SK-N-SH (cell line): ENCODE measurements at regions not wholly inside any gene's neighbourhood (a gene's known extent, or its start where the extent isn't known, plus 50 kb on each side); places are given as distances from the start of the nearest gene placed in this dataset.

ENCODE experiments used
- CTCF ChIA-PET: fragments of 300-600, 350-600 bp; formaldehyde crosslinking; extraction: SDS; loops from one replicate; lab custom pipeline; 2021; lab: Yijun Ruan, JAX
- POLR2A ChIA-PET: fragments of 350-600 bp; sonication (Branson Sonifier 250); formaldehyde crosslinking; extraction: SDS; loops from one replicate; lab custom pipeline; 2020; ENCODE audit warnings: antibody characterized with exemption, inconsistent platforms; lab: Yijun Ruan, JAX
- DNase-seq: peaks from one replicate; pipeline ENCODE4 v3.0.0; 2012
- H2AFZ ChIP-seq: fragments of 200-600 bp; sonication (generic); 2 replicates; pipeline ENCODE4 v1.8.1; 2016; ENCODE audit warnings: antibody characterized with exemption, mild to moderate bottlenecking, low read depth
- H3F3A ChIP-seq: fragments of 200-600 bp; sonication (generic); replicated peaks from 2 replicates; pipeline ENCODE3; 2016; ENCODE audit warnings: antibody characterized with exemption, mild to moderate bottlenecking; ENCODE audit not compliant: insufficient read depth
- H3K27ac ChIP-seq, 2 experiments: fragments of 200-500 bp in 1 of 2; fragments of 200-600 bp in 1 of 2; sonication (Bioruptor generic) in 1 of 2; sonication (generic), shearing (Covaris generic) in 1 of 2; 2 replicates each; pipeline versions ENCODE4 v1.5.1 to v1.6.1; 2014 to 2016; ENCODE audit warnings: low read depth in 2 of 2, inconsistent platforms in 1 of 2, low read length in 1 of 2, mild to moderate bottlenecking in 1 of 2, mixed read lengths in 1 of 2
- H3K27me3 ChIP-seq: fragments of 200-600 bp; sonication (generic), shearing (Covaris generic); 2 replicates; pipeline ENCODE4 v1.6.1; 2016; ENCODE audit warnings: mixed run types; ENCODE audit not compliant: insufficient read depth
- H3K36me3 ChIP-seq, 2 experiments: fragments of 200-500 bp in 1 of 2; fragments of 200-600 bp in 1 of 2; sonication (Bioruptor generic) in 1 of 2; sonication (generic) in 1 of 2; replicated peaks in 1 of 2; 2 replicates each; pipeline versions ENCODE3 to v1.5.1; 2014 to 2016; ENCODE audit warnings: low read length in 1 of 2, mild to moderate bottlenecking in 1 of 2; ENCODE audit not compliant: insufficient read depth in 2 of 2, control insufficient read depth in 1 of 2
- H3K4me1 ChIP-seq, 2 experiments: fragments of 200-500 bp in 1 of 2; fragments of 200-600 bp in 1 of 2; sonication (Bioruptor generic) in 1 of 2; sonication (generic), shearing (Covaris generic) in 1 of 2; 2 replicates each; pipeline versions ENCODE4 v1.5.1 to v1.6.1; 2014 to 2016; ENCODE audit warnings: low read depth in 1 of 2, low read length in 1 of 2, mixed run types in 1 of 2; ENCODE audit not compliant: insufficient read depth in 2 of 2, control insufficient read depth in 1 of 2
- H3K4me2 ChIP-seq: fragments of 200-600 bp; sonication (generic), shearing (Covaris generic); 2 replicates; pipeline ENCODE4 v1.6.1; 2017; ENCODE audit warnings: mixed run types
- H3K4me3 ChIP-seq, 2 experiments: fragments of 200-500 bp in 1 of 2; fragments of 200-600 bp in 1 of 2; sonication (Bioruptor generic) in 1 of 2; sonication (generic), shearing (Covaris generic) in 1 of 2; 2 replicates each; pipeline versions ENCODE4 v1.5.1 to v1.8.1; 2014 to 2016; ENCODE audit warnings: low read depth in 2 of 2, inconsistent platforms in 1 of 2, low read length in 1 of 2, mild to moderate bottlenecking in 1 of 2, mixed read lengths in 1 of 2, moderate library complexity in 1 of 2
- H3K79me2 ChIP-seq: fragments of 200-600 bp; sonication (generic); 2 replicates; pipeline ENCODE4 v1.8.1; 2017; ENCODE audit warnings: mild to moderate bottlenecking; ENCODE audit not compliant: insufficient read depth
- H3K9ac ChIP-seq: fragments of 200-600 bp; sonication (generic); 2 replicates; pipeline ENCODE4 v1.6.1; 2017; ENCODE audit warnings: mixed run types
- H3K9me2 ChIP-seq: fragments of 200-600 bp; sonication (generic); 2 replicates; pipeline ENCODE4 v1.6.1; 2017; ENCODE audit warnings: mixed run types
- H3K9me3 ChIP-seq: fragments of 200-600 bp; sonication (generic); 2 replicates; pipeline ENCODE4 v1.6.1; 2017; ENCODE audit warnings: mixed run types, mild to moderate bottlenecking, moderate library complexity
- H4K20me1 ChIP-seq: fragments of 200-600 bp; sonication (generic); 2 replicates; pipeline ENCODE4 v1.6.1; 2017; ENCODE audit warnings: mild to moderate bottlenecking, mixed run types; ENCODE audit not compliant: insufficient read depth
- ELF1 ChIP-seq: IDR thresholded peaks from 2 replicates; pipeline ENCODE4 v1.4.0; 2012
- EZH2phosphoT487 ChIP-seq: fragments of 200-600 bp; sonication (generic); IDR thresholded peaks from 2 replicates; pipeline ENCODE4 v1.6.1; 2017; ENCODE audit warnings: low read depth, mixed run types, mild to moderate bottlenecking, antibody characterized with exemption, moderate library complexity, borderline replicate concordance
- FOSL2 ChIP-seq: IDR thresholded peaks from 2 replicates; pipeline ENCODE4 v1.4.0; 2012; ENCODE audit warnings: low read depth, mild to moderate bottlenecking, moderate library complexity, borderline replicate concordance
- GATA2 ChIP-seq: sonication (generic); formaldehyde crosslinking; IDR thresholded peaks from 2 replicates; pipeline ENCODE4 v1.5.0; 2020; ENCODE audit warnings: mild to moderate bottlenecking, missing genetic modification reagents
- MEF2A ChIP-seq: IDR thresholded peaks from 2 replicates; pipeline ENCODE4 v1.4.0; 2012; ENCODE audit warnings: low read depth, borderline replicate concordance
- NFIC ChIP-seq: IDR thresholded peaks from 2 replicates; pipeline ENCODE4 v1.4.0; 2012; ENCODE audit warnings: borderline replicate concordance
- RCOR1 ChIP-seq: fragments of 150-350 bp; IDR thresholded peaks from 2 replicates; pipeline ENCODE4 v1.6.1; 2017; ENCODE audit warnings: antibody characterized with exemption, low read length
- RFX5 ChIP-seq: IDR thresholded peaks from 2 replicates; pipeline ENCODE4 v1.6.1; 2012; ENCODE audit warnings: mild to moderate bottlenecking, improper control_type of control experiment, low read length
- TEAD4 ChIP-seq: IDR thresholded peaks from 2 replicates; pipeline ENCODE4 v1.4.0; 2012; ENCODE audit warnings: mild to moderate bottlenecking, borderline replicate concordance; ENCODE audit not compliant: insufficient read depth
- YY1 ChIP-seq: IDR thresholded peaks from 2 replicates; pipeline ENCODE4 v1.4.0; 2012; ENCODE audit warnings: low read depth, mild to moderate bottlenecking
- WGBS: methylation state at CpG from one replicate; pipeline ENCODE4 v1.1.6; 2017; ENCODE audit warnings: low lambda C conversion rate; 5-methylcytosine and 5-hydroxymethylcytosine counted together
- TF ChIP-seq, protein P1 (sequence below): IDR thresholded peaks from 2 replicates; pipeline ENCODE4 v1.6.1; 2012; ENCODE audit warnings: mild to moderate bottlenecking, low read depth, low read length, moderate library complexity
- TF ChIP-seq, protein P2 (sequence below): IDR thresholded peaks from 2 replicates; pipeline ENCODE4; 2012
- TF ChIP-seq, protein P3 (sequence below): IDR thresholded peaks from 2 replicates; pipeline ENCODE4 v1.4.0; 2012; ENCODE audit warnings: low read depth
- TF ChIP-seq, protein P4 (sequence below): IDR thresholded peaks from 2 replicates; pipeline ENCODE4 v1.4.0; 2012; ENCODE audit warnings: low read depth, borderline replicate concordance

DNA sequence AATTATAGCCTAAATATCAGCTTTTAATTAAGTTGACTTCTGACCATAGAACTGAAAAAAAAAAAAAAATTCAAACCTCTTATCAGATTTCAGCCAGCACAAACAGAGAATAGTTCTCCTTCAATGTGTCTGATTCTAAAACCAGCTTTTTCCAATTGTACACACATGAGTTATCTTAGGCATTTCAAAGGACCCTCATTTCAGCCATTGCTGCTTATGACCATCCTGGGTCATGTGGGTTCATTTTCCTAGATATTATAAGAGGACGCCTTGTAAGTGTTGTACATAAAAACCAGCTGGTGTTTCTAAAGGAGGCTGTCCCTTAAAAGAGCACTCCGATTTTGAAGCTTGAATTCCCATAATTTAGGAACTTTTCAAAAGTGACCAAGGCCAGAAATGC lies 62.3 kb upstream of the DYNC1I2 start:
- Histone ChIP-seq H3F3A (no peaks in the 10 kb centered on the region), H3K9me3 (no peaks in the 10 kb centered on the region), H3K4me2 (no peak overlapping the region), H3K27me3 (no peaks in the 10 kb centered on the region), H4K20me1 (no peaks in the 10 kb centered on the region), H3K9ac (no peak overlapping the region), H3K36me3 (no peaks in the 10 kb centered on the region), H2AFZ (no peak overlapping the region), H3K9me2 (no peaks in the 10 kb centered on the region), H3K27ac (no peak overlapping the region), H3K4me1 (no peaks in the 10 kb centered on the region)
- WGBS: 42% methylated on average over 2 of the region's 2 CpGs
- CTCF ChIA-PET: interaction anchor here (0.5 to 0.9 kb wide), 2 partner anchors 39 to 395 kb away, joined by 3 read pairs; no protein-coding TSS in a partner anchor
- TF ChIP-seq, protein P1, sequence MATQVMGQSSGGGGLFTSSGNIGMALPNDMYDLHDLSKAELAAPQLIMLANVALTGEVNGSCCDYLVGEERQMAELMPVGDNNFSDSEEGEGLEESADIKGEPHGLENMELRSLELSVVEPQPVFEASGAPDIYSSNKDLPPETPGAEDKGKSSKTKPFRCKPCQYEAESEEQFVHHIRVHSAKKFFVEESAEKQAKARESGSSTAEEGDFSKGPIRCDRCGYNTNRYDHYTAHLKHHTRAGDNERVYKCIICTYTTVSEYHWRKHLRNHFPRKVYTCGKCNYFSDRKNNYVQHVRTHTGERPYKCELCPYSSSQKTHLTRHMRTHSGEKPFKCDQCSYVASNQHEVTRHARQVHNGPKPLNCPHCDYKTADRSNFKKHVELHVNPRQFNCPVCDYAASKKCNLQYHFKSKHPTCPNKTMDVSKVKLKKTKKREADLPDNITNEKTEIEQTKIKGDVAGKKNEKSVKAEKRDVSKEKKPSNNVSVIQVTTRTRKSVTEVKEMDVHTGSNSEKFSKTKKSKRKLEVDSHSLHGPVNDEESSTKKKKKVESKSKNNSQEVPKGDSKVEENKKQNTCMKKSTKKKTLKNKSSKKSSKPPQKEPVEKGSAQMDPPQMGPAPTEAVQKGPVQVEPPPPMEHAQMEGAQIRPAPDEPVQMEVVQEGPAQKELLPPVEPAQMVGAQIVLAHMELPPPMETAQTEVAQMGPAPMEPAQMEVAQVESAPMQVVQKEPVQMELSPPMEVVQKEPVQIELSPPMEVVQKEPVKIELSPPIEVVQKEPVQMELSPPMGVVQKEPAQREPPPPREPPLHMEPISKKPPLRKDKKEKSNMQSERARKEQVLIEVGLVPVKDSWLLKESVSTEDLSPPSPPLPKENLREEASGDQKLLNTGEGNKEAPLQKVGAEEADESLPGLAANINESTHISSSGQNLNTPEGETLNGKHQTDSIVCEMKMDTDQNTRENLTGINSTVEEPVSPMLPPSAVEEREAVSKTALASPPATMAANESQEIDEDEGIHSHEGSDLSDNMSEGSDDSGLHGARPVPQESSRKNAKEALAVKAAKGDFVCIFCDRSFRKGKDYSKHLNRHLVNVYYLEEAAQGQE: no peak
- TF ChIP-seq RCOR1: no peak
- TF ChIP-seq FOSL2: no peak
- TF ChIP-seq MEF2A: no peak
- TF ChIP-seq, protein P2, sequence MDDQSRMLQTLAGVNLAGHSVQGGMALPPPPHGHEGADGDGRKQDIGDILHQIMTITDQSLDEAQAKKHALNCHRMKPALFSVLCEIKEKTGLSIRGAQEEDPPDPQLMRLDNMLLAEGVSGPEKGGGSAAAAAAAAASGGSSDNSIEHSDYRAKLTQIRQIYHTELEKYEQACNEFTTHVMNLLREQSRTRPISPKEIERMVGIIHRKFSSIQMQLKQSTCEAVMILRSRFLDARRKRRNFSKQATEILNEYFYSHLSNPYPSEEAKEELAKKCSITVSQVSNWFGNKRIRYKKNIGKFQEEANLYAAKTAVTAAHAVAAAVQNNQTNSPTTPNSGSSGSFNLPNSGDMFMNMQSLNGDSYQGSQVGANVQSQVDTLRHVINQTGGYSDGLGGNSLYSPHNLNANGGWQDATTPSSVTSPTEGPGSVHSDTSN: no peak
- TF ChIP-seq, protein P3, sequence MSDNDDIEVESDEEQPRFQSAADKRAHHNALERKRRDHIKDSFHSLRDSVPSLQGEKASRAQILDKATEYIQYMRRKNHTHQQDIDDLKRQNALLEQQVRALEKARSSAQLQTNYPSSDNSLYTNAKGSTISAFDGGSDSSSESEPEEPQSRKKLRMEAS: no peak
- no peak for TF ChIP-seq GATA2 (CRISPR knock-in tag)
- TF ChIP-seq ELF1: no peak
- TF ChIP-seq, protein P4, sequence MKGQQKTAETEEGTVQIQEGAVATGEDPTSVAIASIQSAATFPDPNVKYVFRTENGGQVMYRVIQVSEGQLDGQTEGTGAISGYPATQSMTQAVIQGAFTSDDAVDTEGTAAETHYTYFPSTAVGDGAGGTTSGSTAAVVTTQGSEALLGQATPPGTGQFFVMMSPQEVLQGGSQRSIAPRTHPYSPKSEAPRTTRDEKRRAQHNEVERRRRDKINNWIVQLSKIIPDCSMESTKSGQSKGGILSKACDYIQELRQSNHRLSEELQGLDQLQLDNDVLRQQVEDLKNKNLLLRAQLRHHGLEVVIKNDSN: no peak
- TF ChIP-seq NFIC: no peak
- TF ChIP-seq RFX5: no peak
- TF ChIP-seq YY1: no peak
- no peak for TF ChIP-seq EZH2phosphoT487
- TF ChIP-seq TEAD4: no peak
- TF ChIP-seq, all 33 proteins: peak for 0
- DNase-seq: no peak
- POLR2A ChIA-PET: no interaction called here
- no peak overlapping the region for H3K4me3 ChIP-seq
- no peaks in the 10 kb centered on the region for H3K79me2 ChIP-seq
